NCI-H526 treated with DMSO at 0.1 percent for 48 hours (cell line): ENCODE measurements at regions not wholly inside any gene's neighbourhood (a gene's known extent, or its start where the extent isn't known, plus 50 kb on each side); places are given as distances from the start of the nearest gene placed in this dataset.
"Not testable (repeated sequence)": the region's sequence is repeated elsewhere in the genome, so short reads cannot be mapped to it uniquely, and the experiment has no call there.

Source experiments
- DNase-seq: peaks from one replicate; lab custom pipeline; 2025; lab: John Stamatoyannopoulos, UW

GRCh38 chr2:167581961-167582574, 665.3 kb downstream of the STK39 start:
- DNase-seq: no peak

GRCh38 chr2:167579826-167580225, 667.6 kb downstream of the STK39 start:
- DNase-seq: no peak

GRCh38 chr2:167575276-167575675, 672.1 kb downstream of the STK39 start:
- no peak for DNase-seq

- no peak for DNase-seq
Observed at GRCh38 chr2:167572883-167573619, 674.3 kb downstream of the STK39 start.

- DNase-seq: no peak
Observed at GRCh38 chr2:167570370-167570769, 677.0 kb downstream of the STK39 start.

GRCh38 chr2:167563885-167564619, 675.8 kb downstream of the XIRP2 start:
- DNase-seq: not testable (repeated sequence)

GRCh38 chr2:167558272-167558991, 670.2 kb downstream of the XIRP2 start:
- not testable (repeated sequence) for DNase-seq

- no peak for DNase-seq
Observed at GRCh38 chr2:167555098-167555720, 666.9 kb downstream of the XIRP2 start.

GRCh38 chr2:167553635-167554034, 665.4 kb downstream of the XIRP2 start:
- DNase-seq: no peak

- no peak for DNase-seq
Observed at GRCh38 chr2:167551416-167551815, 663.1 kb downstream of the XIRP2 start.

- peak; percentile 28 for DNase-seq
Observed at GRCh38 chr2:167550448-167550847, 662.2 kb downstream of the XIRP2 start.

GRCh38 chr2:167548396-167548795, 660.1 kb downstream of the XIRP2 start:
- no peak for DNase-seq

GRCh38 chr2:167544602-167545001, 656.3 kb downstream of the XIRP2 start:
- DNase-seq: no peak

GRCh38 chr2:167543721-167544120, 655.4 kb downstream of the XIRP2 start:
- no peak for DNase-seq

GRCh38 chr2:167537743-167538142, 649.5 kb downstream of the XIRP2 start:
- DNase-seq: no peak

GRCh38 chr2:167534443-167534842, 646.2 kb downstream of the XIRP2 start:
- no peak for DNase-seq

GRCh38 chr2:167524786-167525185, 636.5 kb downstream of the XIRP2 start:
- DNase-seq: no peak

GRCh38 chr2:167510071-167510759, 621.9 kb downstream of the XIRP2 start:
- DNase-seq: peak; percentile 44

GRCh38 chr2:167509586-167509985, 621.3 kb downstream of the XIRP2 start:
- no peak for DNase-seq

GRCh38 chr2:167508709-167509108, 620.4 kb downstream of the XIRP2 start:
- DNase-seq: no peak

GRCh38 chr2:167506395-167506794, 618.1 kb downstream of the XIRP2 start:
- no peak for DNase-seq
